ENCODE measurements at regions not wholly inside any gene's neighbourhood (a gene's known extent, or its start where the extent isn't known, plus 50 kb on each side); places are given as distances from the start of the nearest gene placed in this dataset.

DNA sequence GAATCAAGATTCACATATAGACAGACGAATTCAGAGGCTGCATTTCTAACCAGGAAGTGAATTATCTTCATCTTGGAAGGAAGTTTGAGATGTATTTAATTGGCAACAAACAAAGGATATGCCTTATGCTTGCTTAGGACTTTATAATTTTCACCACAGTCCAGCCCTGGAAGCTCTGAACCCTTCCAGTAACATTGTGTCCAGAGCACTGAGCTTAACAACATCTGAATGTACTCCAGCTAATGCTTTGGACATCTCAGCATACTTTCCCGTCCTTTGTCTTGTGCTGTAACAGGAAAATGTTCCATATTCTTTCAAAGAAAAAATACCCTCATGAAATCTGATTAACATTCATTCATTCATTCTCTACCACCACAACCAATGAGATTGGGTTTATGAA lies 136.3 kb upstream of the SPATS2L start:
- Histone ChIP-seq H3K36me3 (ENCODE audit: insufficient read depth, low read length) (no peaks in the 10 kb centered on the region), H3K4me3 (ENCODE audit: low read length) (no peak overlapping the region), H3K79me2 (replicated peaks; ENCODE audit: insufficient read depth, low read length) (no peaks in the 10 kb centered on the region), H3K9me3 (ENCODE audit: low read length) (no peaks in the 10 kb centered on the region), H4K20me1 (ENCODE audit: insufficient read depth) (no peaks in the 10 kb centered on the region), H3K27me3 (ENCODE audit: insufficient read depth, low read depth, low read length) (no peaks in the 10 kb centered on the region), H3F3A (ENCODE audit: insufficient read depth, low read length, poor library complexity, severe bottlenecking) (no peaks in the 10 kb centered on the region), H2AFZ (ENCODE audit: low read depth, low read length) (no peak overlapping the region), H3K9me2 (ENCODE audit: insufficient read depth, low read length) (no peaks in the 10 kb centered on the region), H3K9ac (ENCODE audit: low read length) (no peak overlapping the region), H3K4me2 (ENCODE audit: low read length) (no peak overlapping the region), H3K27ac (ENCODE audit: low read length) (no peak overlapping the region)
- TF ChIP-seq, protein P1, sequence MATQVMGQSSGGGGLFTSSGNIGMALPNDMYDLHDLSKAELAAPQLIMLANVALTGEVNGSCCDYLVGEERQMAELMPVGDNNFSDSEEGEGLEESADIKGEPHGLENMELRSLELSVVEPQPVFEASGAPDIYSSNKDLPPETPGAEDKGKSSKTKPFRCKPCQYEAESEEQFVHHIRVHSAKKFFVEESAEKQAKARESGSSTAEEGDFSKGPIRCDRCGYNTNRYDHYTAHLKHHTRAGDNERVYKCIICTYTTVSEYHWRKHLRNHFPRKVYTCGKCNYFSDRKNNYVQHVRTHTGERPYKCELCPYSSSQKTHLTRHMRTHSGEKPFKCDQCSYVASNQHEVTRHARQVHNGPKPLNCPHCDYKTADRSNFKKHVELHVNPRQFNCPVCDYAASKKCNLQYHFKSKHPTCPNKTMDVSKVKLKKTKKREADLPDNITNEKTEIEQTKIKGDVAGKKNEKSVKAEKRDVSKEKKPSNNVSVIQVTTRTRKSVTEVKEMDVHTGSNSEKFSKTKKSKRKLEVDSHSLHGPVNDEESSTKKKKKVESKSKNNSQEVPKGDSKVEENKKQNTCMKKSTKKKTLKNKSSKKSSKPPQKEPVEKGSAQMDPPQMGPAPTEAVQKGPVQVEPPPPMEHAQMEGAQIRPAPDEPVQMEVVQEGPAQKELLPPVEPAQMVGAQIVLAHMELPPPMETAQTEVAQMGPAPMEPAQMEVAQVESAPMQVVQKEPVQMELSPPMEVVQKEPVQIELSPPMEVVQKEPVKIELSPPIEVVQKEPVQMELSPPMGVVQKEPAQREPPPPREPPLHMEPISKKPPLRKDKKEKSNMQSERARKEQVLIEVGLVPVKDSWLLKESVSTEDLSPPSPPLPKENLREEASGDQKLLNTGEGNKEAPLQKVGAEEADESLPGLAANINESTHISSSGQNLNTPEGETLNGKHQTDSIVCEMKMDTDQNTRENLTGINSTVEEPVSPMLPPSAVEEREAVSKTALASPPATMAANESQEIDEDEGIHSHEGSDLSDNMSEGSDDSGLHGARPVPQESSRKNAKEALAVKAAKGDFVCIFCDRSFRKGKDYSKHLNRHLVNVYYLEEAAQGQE (IDR thresholded peaks at IDR 0.05; ENCODE audit: borderline replicate concordance), result no peak
- TF ChIP-seq, protein P2, sequence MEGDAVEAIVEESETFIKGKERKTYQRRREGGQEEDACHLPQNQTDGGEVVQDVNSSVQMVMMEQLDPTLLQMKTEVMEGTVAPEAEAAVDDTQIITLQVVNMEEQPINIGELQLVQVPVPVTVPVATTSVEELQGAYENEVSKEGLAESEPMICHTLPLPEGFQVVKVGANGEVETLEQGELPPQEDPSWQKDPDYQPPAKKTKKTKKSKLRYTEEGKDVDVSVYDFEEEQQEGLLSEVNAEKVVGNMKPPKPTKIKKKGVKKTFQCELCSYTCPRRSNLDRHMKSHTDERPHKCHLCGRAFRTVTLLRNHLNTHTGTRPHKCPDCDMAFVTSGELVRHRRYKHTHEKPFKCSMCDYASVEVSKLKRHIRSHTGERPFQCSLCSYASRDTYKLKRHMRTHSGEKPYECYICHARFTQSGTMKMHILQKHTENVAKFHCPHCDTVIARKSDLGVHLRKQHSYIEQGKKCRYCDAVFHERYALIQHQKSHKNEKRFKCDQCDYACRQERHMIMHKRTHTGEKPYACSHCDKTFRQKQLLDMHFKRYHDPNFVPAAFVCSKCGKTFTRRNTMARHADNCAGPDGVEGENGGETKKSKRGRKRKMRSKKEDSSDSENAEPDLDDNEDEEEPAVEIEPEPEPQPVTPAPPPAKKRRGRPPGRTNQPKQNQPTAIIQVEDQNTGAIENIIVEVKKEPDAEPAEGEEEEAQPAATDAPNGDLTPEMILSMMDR (IDR thresholded peaks at IDR 0.05; ENCODE audit: poor library complexity, severe bottlenecking), result no peak
- TF ChIP-seq RAD21 (conservative IDR thresholded peaks at IDR 0.05), result no peak
- no peak for TF ChIP-seq EZH2 (IDR thresholded peaks at IDR 0.05; ENCODE audit: borderline replicate concordance, insufficient read depth, low read length, poor library complexity, severe bottlenecking)
- no peak for TF ChIP-seq MXI1 (conservative IDR thresholded peaks at IDR 0.05; ENCODE audit: poor library complexity, severe bottlenecking)
- TF ChIP-seq POLR2AphosphoS5 (IDR thresholded peaks at IDR 0.05), result no peak

DNA sequence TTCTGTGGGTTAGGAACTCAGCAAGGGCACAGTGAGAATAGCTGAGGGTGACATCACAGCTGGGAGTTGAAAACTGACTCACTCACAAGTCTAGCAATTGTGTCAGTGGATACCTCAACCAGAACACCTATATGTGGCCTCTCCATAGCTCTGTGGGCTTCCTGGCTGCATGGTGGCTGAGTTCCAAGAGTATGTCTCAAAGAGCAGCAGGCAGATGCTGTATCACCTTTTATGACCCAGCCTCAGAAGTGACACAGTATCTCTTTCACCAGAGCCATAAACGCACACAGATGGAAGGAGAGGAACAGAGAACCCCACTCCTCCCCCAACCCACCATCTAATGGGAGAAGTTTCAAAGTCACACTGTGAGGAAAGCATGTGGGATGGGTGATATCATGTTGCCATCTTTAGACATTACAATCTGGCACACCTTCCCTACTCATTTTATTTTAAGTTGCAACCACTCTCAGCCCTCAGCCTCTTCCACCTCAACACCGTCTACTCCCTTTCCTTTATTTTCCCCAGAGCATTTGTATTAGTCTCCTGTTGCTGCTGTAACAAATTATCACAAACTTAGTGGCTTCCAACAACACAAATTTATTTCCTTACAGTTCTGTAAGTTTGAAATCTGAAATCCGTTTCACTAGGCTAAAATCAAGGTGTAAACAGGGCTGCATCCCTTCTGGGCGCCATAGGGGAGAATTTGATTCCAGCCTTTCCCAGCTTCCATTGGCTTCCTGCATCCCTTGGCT lies 134.6 kb upstream of the SPATS2L start:
- Histone ChIP-seq H3K4me3 (ENCODE audit: low read length) (no peak overlapping the region), H3K9ac (ENCODE audit: low read length) (no peak overlapping the region), H3K9me3 (ENCODE audit: low read length) (no peaks in the 10 kb centered on the region), H3K27me3 (ENCODE audit: insufficient read depth, low read depth, low read length) (no peaks in the 10 kb centered on the region), H3K9me2 (ENCODE audit: insufficient read depth, low read length) (no peaks in the 10 kb centered on the region), H2AFZ (ENCODE audit: low read depth, low read length) (no peak overlapping the region), H3K36me3 (ENCODE audit: insufficient read depth, low read length) (no peaks in the 10 kb centered on the region), H4K20me1 (ENCODE audit: insufficient read depth) (no peaks in the 10 kb centered on the region), H3K27ac (ENCODE audit: low read length) (no peak overlapping the region), H3K4me2 (ENCODE audit: low read length) (no peak overlapping the region), H3F3A (ENCODE audit: insufficient read depth, low read length, poor library complexity, severe bottlenecking) (no peaks in the 10 kb centered on the region), H3K79me2 (replicated peaks; ENCODE audit: insufficient read depth, low read length) (no peaks in the 10 kb centered on the region)
- TF ChIP-seq, protein P2 (IDR thresholded peaks at IDR 0.05; ENCODE audit: poor library complexity, severe bottlenecking), result no peak
- TF ChIP-seq RAD21 (conservative IDR thresholded peaks at IDR 0.05), result no peak
- TF ChIP-seq EP300 (conservative IDR thresholded peaks at IDR 0.05; ENCODE audit: poor library complexity, severe bottlenecking), result no peak
- TF ChIP-seq SMC3 (conservative IDR thresholded peaks at IDR 0.05; ENCODE audit: poor library complexity), result no peak
- no peak for TF ChIP-seq MXI1 (conservative IDR thresholded peaks at IDR 0.05; ENCODE audit: poor library complexity, severe bottlenecking)
- TF ChIP-seq, protein P1 (IDR thresholded peaks at IDR 0.05; ENCODE audit: borderline replicate concordance), result no peak
- TF ChIP-seq POLR2AphosphoS5 (IDR thresholded peaks at IDR 0.05), result no peak
- no peak for TF ChIP-seq TAF1 (IDR thresholded peaks at IDR 0.05; ENCODE audit: low read depth)
- TF ChIP-seq EZH2 (IDR thresholded peaks at IDR 0.05; ENCODE audit: borderline replicate concordance, insufficient read depth, low read length, poor library complexity, severe bottlenecking), result no peak

Data from neural cell (in vitro differentiated cells).